ENCODE measurements at regions not wholly inside any gene's neighbourhood (a gene's known extent, or its start where the extent isn't known, plus 50 kb on each side); places are given as distances from the start of the nearest gene placed in this dataset.
A peak's percentile ranks its signal among the peaks of the same experiment; 100 is the strongest.
"Not testable (repeated sequence)": the region's sequence is repeated elsewhere in the genome, so short reads cannot be mapped to it uniquely, and the experiment has no call there.

- in situ Hi-C loops (cut with MboI; ENCODE audit: low pct_unique_long_range_greater_than_20kb in 2 of 9, low sequenced_read_pairs in 9 of 9, unreplicated experiment in 9 of 9): loop anchor here in 1 of 9 experiments (25.0 kb wide), 1 partner anchor 91 kb away; no protein-coding TSS in a partner anchor
- not testable (repeated sequence) for H3K27ac ChIP-seq; ATAC-seq (replicated peaks in 6 of 8); H3K4me3 ChIP-seq; H3K4me1 ChIP-seq (replicated peaks in 1 of 2)
- 50 to 100% (median 76%) methylated on average over 1 to 4 of the region's 6 CpGs; no CpG with 5 or more reads in 5 of the 10 experiments for WGBS, 10 experiments
Observed at GRCh38 chr22:23421300-23421699, 158.8 kb downstream of the IGLL1 start.

DNA sequence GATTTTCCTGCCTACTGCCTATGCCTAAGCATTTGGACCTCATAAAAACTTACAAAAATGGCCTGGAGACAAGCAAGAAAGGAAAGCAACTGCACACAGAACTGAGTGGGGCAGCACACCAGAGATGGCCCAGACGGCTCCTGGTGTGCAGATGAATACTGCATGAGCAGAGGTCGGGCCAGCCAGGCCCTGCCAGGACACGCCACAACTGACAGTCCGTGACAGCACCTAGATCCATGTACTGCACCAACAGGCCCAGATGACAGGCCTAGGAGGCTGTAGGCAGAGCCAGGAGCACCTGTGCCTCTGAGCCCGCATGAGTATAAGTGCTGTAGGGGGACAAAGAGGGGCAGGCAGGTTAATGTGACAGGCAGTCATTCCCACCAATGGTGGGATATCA is 160.2 kb downstream of the IGLL1 start:
- ATAC-seq (replicated peaks in 6 of 8): no peak
- Histone ChIP-seq H3K4me1 (replicated peaks in 1 of 2) (no peaks in the 10 kb centered on the region), H3K4me3 (no peak overlapping the region), H3K27ac (no peak overlapping the region)
- in situ Hi-C loops (cut with MboI; ENCODE audit: low pct_unique_long_range_greater_than_20kb in 2 of 9, low sequenced_read_pairs in 9 of 9, unreplicated experiment in 9 of 9): loop anchor here in 1 of 9 experiments (25.0 kb wide), 1 partner anchor 92 kb away; no protein-coding TSS in a partner anchor
- WGBS, 10 experiments: 29 to 88% (median 80%) methylated on average over 2 to 4 of the region's 5 CpGs; no CpG with 5 or more reads in 5 of the 10 experiments

- Histone ChIP-seq H3K4me1 (replicated peaks in 1 of 2) (no peaks in the 10 kb centered on the region), H3K27ac (no peak overlapping the region), H3K4me3 (no peak overlapping the region)
- 40 to 100% (median 80%) methylated on average over 1 to 3 of the region's 4 CpGs; no CpG with 5 or more reads in 4 of the 10 experiments for WGBS, 10 experiments
- in situ Hi-C loops (cut with MboI; ENCODE audit: low pct_unique_long_range_greater_than_20kb in 2 of 9, low sequenced_read_pairs in 9 of 9, unreplicated experiment in 9 of 9): loop anchor here in 1 of 9 experiments (25.0 kb wide), 1 partner anchor 93 kb away; no protein-coding TSS in a partner anchor
- ATAC-seq (replicated peaks in 6 of 8): no peak
Observed at GRCh38 chr22:23419171-23419570, 160.9 kb downstream of the IGLL1 start.

GRCh38 chr22:23418159-23418788 is 161.8 kb downstream of the IGLL1 start:
- 34 to 100% (median 80%) methylated on average over 1 to 7 of the region's 12 CpGs; no CpG with 5 or more reads in 2 of the 10 experiments for WGBS, 10 experiments
- in situ Hi-C loops (cut with MboI; ENCODE audit: low pct_unique_long_range_greater_than_20kb in 2 of 9, low sequenced_read_pairs in 9 of 9, unreplicated experiment in 9 of 9): loop anchor here in 1 of 9 experiments (25.0 kb wide), 1 partner anchor 94 kb away; no protein-coding TSS in a partner anchor

GRCh38 chr22:23417327-23417726 is 162.8 kb downstream of the IGLL1 start:
- not testable (repeated sequence) for H3K4me1 ChIP-seq (replicated peaks in 1 of 2); H3K4me3 ChIP-seq; H3K27ac ChIP-seq
- in situ Hi-C loops (cut with MboI; ENCODE audit: low pct_unique_long_range_greater_than_20kb in 2 of 9, low sequenced_read_pairs in 9 of 9, unreplicated experiment in 9 of 9): loop anchor here in 1 of 9 experiments (25.0 kb wide), 1 partner anchor 95 kb away; no protein-coding TSS in a partner anchor
- 25 to 100% (median 80%) methylated on average over 1 to 3 of the region's 3 CpGs; no CpG with 5 or more reads in 1 of the 10 experiments for WGBS, 10 experiments
- peak in 1 of 8 experiments; percentile 41 for ATAC-seq (replicated peaks in 6 of 8)

More at GRCh38 chr22:23418159-23418788, 161.8 kb downstream of the IGLL1 start:
- Histone ChIP-seq H3K4me3 (no peak overlapping the region), H3K4me1 (replicated peaks in 1 of 2) (no peaks in the 10 kb centered on the region), H3K27ac (no peak overlapping the region)
- ATAC-seq (replicated peaks in 6 of 8): peak in 3 of 8 experiments; percentile 27 to 41 (median 39)

GRCh38 chr22:23416169-23416690 is 163.9 kb downstream of the IGLL1 start:
- in situ Hi-C loops (cut with MboI; ENCODE audit: low pct_unique_long_range_greater_than_20kb in 2 of 9, low sequenced_read_pairs in 9 of 9, unreplicated experiment in 9 of 9): loop anchor here in 1 of 9 experiments (25.0 kb wide), 1 partner anchor 96 kb away; no protein-coding TSS in a partner anchor
- H3K27ac ChIP-seq; H3K4me1 ChIP-seq (replicated peaks in 1 of 2); H3K4me3 ChIP-seq; ATAC-seq (replicated peaks in 6 of 8): not testable (repeated sequence)
- 39 to 100% (median 88%) methylated on average over 1 to 4 of the region's 8 CpGs; no CpG with 5 or more reads in 7 of the 10 experiments for WGBS, 10 experiments

GRCh38 chr22:23415490-23415851 is 164.6 kb downstream of the IGLL1 start:
- Histone ChIP-seq H3K4me3 (no peak overlapping the region), H3K27ac (no peak overlapping the region), H3K4me1 (replicated peaks in 1 of 2) (no peaks in the 10 kb centered on the region)
- no peak for ATAC-seq (replicated peaks in 6 of 8)
- in situ Hi-C loops (cut with MboI; ENCODE audit: low pct_unique_long_range_greater_than_20kb in 2 of 9, low sequenced_read_pairs in 9 of 9, unreplicated experiment in 9 of 9): loop anchor here in 1 of 9 experiments (25.0 kb wide), 1 partner anchor 97 kb away; no protein-coding TSS in a partner anchor
- WGBS, 10 experiments: 0 to 47% (median 10%) methylated on average over 1 to 3 of the region's 8 CpGs; no CpG with 5 or more reads in 5 of the 10 experiments

DNA sequence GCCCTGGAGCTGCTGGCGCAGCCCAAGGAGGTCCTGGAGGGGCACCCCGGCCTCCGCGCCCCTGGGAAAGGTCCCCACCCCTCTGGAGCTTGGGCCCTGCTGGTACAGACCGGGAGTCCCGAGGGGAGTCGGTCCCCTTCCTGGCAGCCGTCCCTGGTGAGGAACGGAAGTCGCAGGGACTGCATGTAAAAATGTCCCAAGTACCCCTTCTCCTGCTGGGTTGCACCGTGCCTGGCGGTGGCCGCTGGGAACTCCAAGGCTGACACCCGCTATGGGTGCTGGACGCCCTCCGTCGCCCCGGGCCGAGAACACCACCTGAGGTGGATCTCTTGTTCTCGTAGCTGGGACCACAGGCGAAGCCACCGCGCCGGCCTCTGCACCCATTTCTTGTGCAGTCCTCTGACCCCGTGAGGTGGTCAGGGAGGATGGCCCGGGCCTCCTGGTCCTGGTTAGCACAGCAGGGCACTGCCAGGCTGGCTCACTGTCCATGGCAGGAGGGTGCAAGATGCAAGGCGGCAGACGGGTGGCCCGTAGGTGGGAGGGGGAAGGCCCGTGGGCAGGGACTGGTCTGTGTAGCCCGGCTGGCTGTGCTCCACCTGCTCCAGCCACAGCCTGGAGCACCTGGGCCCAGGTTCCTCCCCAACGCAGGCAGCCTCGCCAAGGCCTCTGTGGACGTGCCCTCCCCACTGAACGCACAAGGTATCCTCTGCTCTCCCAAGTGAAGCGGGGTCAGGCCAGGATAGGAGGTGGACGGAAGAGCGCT is 165.2 kb downstream of the IGLL1 start:
- 60 to 93% (median 80%) methylated on average over 2 to 8 of the region's 38 CpGs; no CpG with 5 or more reads in 7 of the 10 experiments for WGBS, 10 experiments
- no peak overlapping the region for H3K27ac ChIP-seq
- in situ Hi-C loops (cut with MboI; ENCODE audit: low pct_unique_long_range_greater_than_20kb in 2 of 9, low sequenced_read_pairs in 9 of 9, unreplicated experiment in 9 of 9): loop anchor here in 1 of 9 experiments (25.0 kb wide), 1 partner anchor 97 kb away; no protein-coding TSS in a partner anchor
- no peak for ATAC-seq (replicated peaks in 6 of 8)
- no peaks in the 10 kb centered on the region for H3K4me1 ChIP-seq (replicated peaks in 1 of 2)
- no peak overlapping the region for H3K4me3 ChIP-seq

DNA sequence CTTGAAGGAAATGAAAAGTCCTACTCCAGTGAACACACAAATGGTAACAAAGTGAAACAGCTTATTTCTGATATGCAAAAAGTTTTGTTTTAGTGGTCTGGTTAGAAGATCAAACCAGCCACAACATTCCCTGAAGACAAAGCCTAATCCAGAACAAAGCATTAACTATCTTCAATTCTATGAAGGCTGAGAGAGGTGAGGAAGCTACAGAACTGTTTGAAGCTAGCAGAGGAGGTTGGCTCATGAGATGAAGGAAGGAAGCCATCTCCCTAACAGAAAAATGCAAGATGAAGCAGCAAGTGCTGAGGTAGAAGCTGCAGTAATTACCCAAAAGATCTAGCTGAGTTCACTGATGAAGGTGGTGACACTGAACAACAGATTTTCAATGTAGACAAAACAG is 168.4 kb downstream of the IGLL1 start:
- in situ Hi-C loops (cut with MboI; ENCODE audit: low pct_unique_long_range_greater_than_20kb in 2 of 9, low sequenced_read_pairs in 9 of 9, unreplicated experiment in 9 of 9): loop anchor here in 1 of 9 experiments (25.0 kb wide), 1 partner anchor 101 kb away; no protein-coding TSS in a partner anchor
- H3K4me3 ChIP-seq: no peak overlapping the region
- peaks cover 0 to 4% of the 10 kb centered on the region in 2 donors for H3K4me1 ChIP-seq (replicated peaks in 1 of 2)
- no peak overlapping the region for H3K27ac ChIP-seq
- ATAC-seq (replicated peaks in 6 of 8): no peak

- no peak for ATAC-seq (replicated peaks in 6 of 8)
- in situ Hi-C loops (cut with MboI; ENCODE audit: low pct_unique_long_range_greater_than_20kb in 2 of 9, low sequenced_read_pairs in 9 of 9, unreplicated experiment in 9 of 9): loop anchor here in 1 of 9 experiments (25.0 kb wide), 1 partner anchor 102 kb away; no protein-coding TSS in a partner anchor
- 49 to 100% (median 93%) methylated on average over 1 to 5 of the region's 5 CpGs; no CpG with 5 or more reads in 5 of the 10 experiments for WGBS, 10 experiments
- no peak overlapping the region for H3K27ac ChIP-seq
- H3K4me1 ChIP-seq (replicated peaks in 1 of 2): peaks cover 0 to 4% of the 10 kb centered on the region in 2 donors
- H3K4me3 ChIP-seq: no peak overlapping the region
Observed at GRCh38 chr22:23410411-23410810, 169.7 kb downstream of the IGLL1 start.

DNA sequence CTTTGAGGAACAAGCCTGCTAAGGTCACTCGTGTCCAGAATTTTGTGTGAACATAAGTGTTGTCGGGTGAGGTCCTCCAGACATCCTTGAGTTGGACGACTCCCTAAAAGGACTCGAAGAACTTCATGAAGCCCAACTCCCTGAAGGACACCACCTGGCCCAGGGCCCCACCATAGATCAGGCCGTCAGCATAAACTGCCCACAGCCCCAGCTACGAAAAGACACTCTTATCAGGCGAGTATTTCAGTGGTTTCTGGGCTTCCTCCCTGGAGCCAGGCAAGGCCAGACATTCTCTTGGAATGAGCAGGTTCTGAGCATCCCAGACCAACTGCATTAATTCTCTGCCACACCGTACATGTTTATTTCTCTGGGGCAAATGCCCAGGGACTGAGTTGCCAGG is 170.1 kb downstream of the IGLL1 start:
- no peak for ATAC-seq (replicated peaks in 6 of 8)
- in situ Hi-C loops (cut with MboI; ENCODE audit: low pct_unique_long_range_greater_than_20kb in 2 of 9, low sequenced_read_pairs in 9 of 9, unreplicated experiment in 9 of 9): loop anchor here in 1 of 9 experiments (25.0 kb wide), 1 partner anchor 102 kb away; no protein-coding TSS in a partner anchor
- Histone ChIP-seq H3K27ac (no peak overlapping the region), H3K4me3 (no peak overlapping the region), H3K4me1 (replicated peaks in 1 of 2) (peaks cover 0 to 4% of the 10 kb centered on the region in 2 donors)
- WGBS, 10 experiments: 13 to 80% (median 67%) methylated on average over 1 to 6 of the region's 8 CpGs; no CpG with 5 or more reads in 4 of the 10 experiments

- 0 to 80% (median 20%) methylated on average over 1 to 2 of the region's 2 CpGs; no CpG with 5 or more reads in 1 of the 10 experiments for WGBS, 10 experiments
- no peak overlapping the region for H3K27ac ChIP-seq
- in situ Hi-C loops (cut with MboI; ENCODE audit: low pct_unique_long_range_greater_than_20kb in 2 of 9, low sequenced_read_pairs in 9 of 9, unreplicated experiment in 9 of 9): loop anchor here in 1 of 9 experiments (25.0 kb wide), 1 partner anchor 104 kb away; no protein-coding TSS in a partner anchor
Observed at GRCh38 chr22:23408321-23408720, 171.8 kb downstream of the IGLL1 start.

More at GRCh38 chr22:23408321-23408720, 171.8 kb downstream of the IGLL1 start:
- Histone ChIP-seq H3K4me1 (replicated peaks in 1 of 2) (peaks cover 8 to 11% of the 10 kb centered on the region in 2 donors), H3K4me3 (no peak overlapping the region)
- ATAC-seq (replicated peaks in 6 of 8): peak in 1 of 8 experiments; percentile 63
